ENCODE measurements at regions not wholly inside any gene's neighbourhood (a gene's known extent, or its start where the extent isn't known, plus 50 kb on each side); places are given as distances from the start of the nearest gene placed in this dataset.

- TF ChIP-seq POU2F2 (IDR thresholded peaks at IDR 0.05; ENCODE audit: low read depth, low read length): no peak
- no peak for TF ChIP-seq PAX5 (IDR thresholded peaks at IDR 0.05; ENCODE audit: insufficient read depth, low read length, severe bottlenecking)
- no peak for TF ChIP-seq TAF1 (IDR thresholded peaks at IDR 0.05; ENCODE audit: low read depth, low read length)
- no peak for TF ChIP-seq SPI1 (IDR thresholded peaks at IDR 0.05; ENCODE audit: low read depth, low read length)
- no peak for TF ChIP-seq POLR2AphosphoS5 (IDR thresholded peaks at IDR 0.05; ENCODE audit: low read depth, low read length)
- TF ChIP-seq POLR2A (IDR thresholded peaks at IDR 0.05; ENCODE audit: low read depth, low read length): no peak
- DNase-seq (ENCODE audit: insufficient read length, low spot score) (no peak), FAIRE-seq (no peak)
Measured at GRCh38 chr1:53378061-53378460, 50.2 kb upstream of the LRP8 start.

GRCh38 chr1:53378932-53379661, 51.2 kb upstream of the LRP8 start:
- FAIRE-seq: no peak
- no peak for TF ChIP-seq POLR2AphosphoS5 (IDR thresholded peaks at IDR 0.05; ENCODE audit: low read depth, low read length)
- no peak for TF ChIP-seq POU2F2 (IDR thresholded peaks at IDR 0.05; ENCODE audit: low read depth, low read length)
- no peak for TF ChIP-seq TAF1 (IDR thresholded peaks at IDR 0.05; ENCODE audit: low read depth, low read length)
- no peak for TF ChIP-seq SPI1 (IDR thresholded peaks at IDR 0.05; ENCODE audit: low read depth, low read length)
- no peak for TF ChIP-seq POLR2A (IDR thresholded peaks at IDR 0.05; ENCODE audit: low read depth, low read length)
- no peak for TF ChIP-seq PAX5 (IDR thresholded peaks at IDR 0.05; ENCODE audit: insufficient read depth, low read length, severe bottlenecking)
- no peak for DNase-seq (ENCODE audit: insufficient read length, low spot score)

GRCh38 chr1:53379662-53380002, 51.8 kb upstream of the LRP8 start:
- no peak for TF ChIP-seq SPI1 (IDR thresholded peaks at IDR 0.05; ENCODE audit: low read depth, low read length)
- TF ChIP-seq POLR2A (IDR thresholded peaks at IDR 0.05; ENCODE audit: low read depth, low read length): no peak
- no peak for TF ChIP-seq POU2F2 (IDR thresholded peaks at IDR 0.05; ENCODE audit: low read depth, low read length)
- TF ChIP-seq POLR2AphosphoS5 (IDR thresholded peaks at IDR 0.05; ENCODE audit: low read depth, low read length): no peak
- no peak for TF ChIP-seq PAX5 (IDR thresholded peaks at IDR 0.05; ENCODE audit: insufficient read depth, low read length, severe bottlenecking)
- TF ChIP-seq TAF1 (IDR thresholded peaks at IDR 0.05; ENCODE audit: low read depth, low read length): no peak
- DNase-seq (ENCODE audit: insufficient read length, low spot score) (no peak), FAIRE-seq (no peak)

GRCh38 chr1:53380296-53380695, 52.4 kb upstream of the LRP8 start:
- DNase-seq (ENCODE audit: insufficient read length, low spot score) (no peak), FAIRE-seq (no peak)
- TF ChIP-seq POLR2A (IDR thresholded peaks at IDR 0.05; ENCODE audit: low read depth, low read length) (no peak), POU2F2 (IDR thresholded peaks at IDR 0.05; ENCODE audit: low read depth, low read length) (no peak), TAF1 (IDR thresholded peaks at IDR 0.05; ENCODE audit: low read depth, low read length) (no peak), PAX5 (IDR thresholded peaks at IDR 0.05; ENCODE audit: insufficient read depth, low read length, severe bottlenecking) (no peak), POLR2AphosphoS5 (IDR thresholded peaks at IDR 0.05; ENCODE audit: low read depth, low read length) (no peak), SPI1 (IDR thresholded peaks at IDR 0.05; ENCODE audit: low read depth, low read length) (no peak)

GRCh38 chr1:53381790-53382401, 54.0 kb upstream of the LRP8 start:
- FAIRE-seq (no peak), DNase-seq (ENCODE audit: insufficient read length, low spot score) (no peak)
- no peak for TF ChIP-seq SPI1 (IDR thresholded peaks at IDR 0.05; ENCODE audit: low read depth, low read length)
- no peak for TF ChIP-seq TAF1 (IDR thresholded peaks at IDR 0.05; ENCODE audit: low read depth, low read length)
- no peak for TF ChIP-seq POLR2AphosphoS5 (IDR thresholded peaks at IDR 0.05; ENCODE audit: low read depth, low read length)
- TF ChIP-seq POU2F2 (IDR thresholded peaks at IDR 0.05; ENCODE audit: low read depth, low read length): no peak
- TF ChIP-seq POLR2A (IDR thresholded peaks at IDR 0.05; ENCODE audit: low read depth, low read length): no peak
- no peak for TF ChIP-seq PAX5 (IDR thresholded peaks at IDR 0.05; ENCODE audit: insufficient read depth, low read length, severe bottlenecking)

GRCh38 chr1:53383136-53383870, 55.4 kb upstream of the LRP8 start:
- no peak for DNase-seq (ENCODE audit: insufficient read length, low spot score)
- no peak for TF ChIP-seq POLR2A (IDR thresholded peaks at IDR 0.05; ENCODE audit: low read depth, low read length)
- TF ChIP-seq PAX5 (IDR thresholded peaks at IDR 0.05; ENCODE audit: insufficient read depth, low read length, severe bottlenecking): no peak
- TF ChIP-seq POLR2AphosphoS5 (IDR thresholded peaks at IDR 0.05; ENCODE audit: low read depth, low read length): no peak

GRCh38 chr1:53384796-53385195, 56.9 kb upstream of the LRP8 start:
- FAIRE-seq (no peak), DNase-seq (ENCODE audit: insufficient read length, low spot score) (no peak)
- TF ChIP-seq POLR2AphosphoS5 (IDR thresholded peaks at IDR 0.05; ENCODE audit: low read depth, low read length): no peak
- no peak for TF ChIP-seq TAF1 (IDR thresholded peaks at IDR 0.05; ENCODE audit: low read depth, low read length)
- no peak for TF ChIP-seq PAX5 (IDR thresholded peaks at IDR 0.05; ENCODE audit: insufficient read depth, low read length, severe bottlenecking)
- TF ChIP-seq POLR2A (IDR thresholded peaks at IDR 0.05; ENCODE audit: low read depth, low read length): no peak
- TF ChIP-seq SPI1 (IDR thresholded peaks at IDR 0.05; ENCODE audit: low read depth, low read length): no peak
- TF ChIP-seq POU2F2 (IDR thresholded peaks at IDR 0.05; ENCODE audit: low read depth, low read length): no peak

More at GRCh38 chr1:53383136-53383870, 55.4 kb upstream of the LRP8 start:
- FAIRE-seq: no peak

- no peak for DNase-seq (ENCODE audit: insufficient read length, low spot score)
- no peak for TF ChIP-seq SPI1 (IDR thresholded peaks at IDR 0.05; ENCODE audit: low read depth, low read length)
- no peak for TF ChIP-seq POU2F2 (IDR thresholded peaks at IDR 0.05; ENCODE audit: low read depth, low read length)
- TF ChIP-seq PAX5 (IDR thresholded peaks at IDR 0.05; ENCODE audit: insufficient read depth, low read length, severe bottlenecking): no peak
- no peak for TF ChIP-seq TAF1 (IDR thresholded peaks at IDR 0.05; ENCODE audit: low read depth, low read length)
- FAIRE-seq: no peak
Measured at GRCh38 chr1:53385276-53386225, 57.7 kb upstream of the LRP8 start.

Measured in GM12891 (cell line).